GM19238 (cell line): ENCODE measurements at regions not wholly inside any gene's neighbourhood (a gene's known extent, or its start where the extent isn't known, plus 50 kb on each side); places are given as distances from the start of the nearest gene placed in this dataset.

Experiments used
- DNase-seq: peaks from one replicate; pipeline ENCODE4 v3.0.0; 2011; ENCODE audit warnings: low spot score; ENCODE audit not compliant: insufficient read length

DNA sequence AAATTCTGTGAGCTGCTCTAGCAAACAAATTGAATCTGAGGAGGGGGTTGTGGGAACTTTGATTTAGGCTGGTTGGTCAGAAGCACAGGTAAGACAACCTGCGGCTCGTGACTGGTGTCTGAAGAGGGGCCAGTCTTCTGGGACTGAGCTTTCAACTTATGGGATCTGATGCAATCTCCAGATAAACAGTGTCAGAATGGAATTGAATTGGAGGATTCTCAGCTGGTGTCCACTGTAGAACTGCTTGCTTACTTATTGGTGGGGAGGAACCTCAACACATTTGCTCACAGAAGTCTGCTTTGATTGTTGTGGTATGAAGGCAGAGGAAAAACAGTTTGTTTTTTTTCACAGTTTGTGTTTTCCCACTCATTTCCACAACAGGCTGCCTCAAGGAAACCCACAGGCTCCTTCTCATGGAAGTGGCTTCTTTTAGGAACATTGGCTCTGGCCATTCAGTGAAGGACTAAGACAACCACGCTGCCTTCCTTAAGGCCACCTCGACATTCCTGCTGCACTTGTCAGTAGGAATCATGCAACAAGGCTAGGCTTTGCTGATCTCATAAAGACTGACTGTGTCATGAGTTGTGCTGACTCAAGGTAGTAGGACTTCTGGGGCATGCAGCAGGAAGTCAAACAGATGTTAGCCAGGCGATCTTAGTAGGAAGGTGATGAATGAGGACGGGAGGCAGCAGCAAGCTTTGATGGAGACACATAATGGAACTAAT lies 104.7 kb downstream of the TSN start:
- DNase-seq: no peak

DNA sequence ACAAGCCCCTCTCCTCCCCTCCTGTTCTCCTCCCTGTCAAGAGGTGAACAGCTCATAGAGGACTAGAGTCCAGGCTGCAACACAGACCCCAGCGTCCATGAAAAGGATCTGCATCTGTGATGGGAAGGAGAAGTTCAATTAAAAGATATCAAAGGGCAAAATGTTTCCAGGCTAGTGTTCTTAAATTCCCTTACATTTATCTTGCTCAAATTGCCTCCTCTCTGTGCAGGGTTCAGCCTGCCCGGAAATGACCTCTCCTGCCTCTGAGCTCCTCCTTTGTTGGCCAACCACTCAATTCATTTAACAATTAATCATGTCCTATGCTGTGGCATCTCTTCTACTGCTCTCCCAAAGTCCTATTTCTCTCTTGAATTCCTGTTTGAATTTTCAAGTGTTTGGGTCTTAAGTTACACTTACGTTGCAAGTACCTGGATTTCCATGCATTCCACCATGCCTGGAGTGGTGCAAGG lies 105.3 kb downstream of the TSN start:
- no peak for DNase-seq

DNA sequence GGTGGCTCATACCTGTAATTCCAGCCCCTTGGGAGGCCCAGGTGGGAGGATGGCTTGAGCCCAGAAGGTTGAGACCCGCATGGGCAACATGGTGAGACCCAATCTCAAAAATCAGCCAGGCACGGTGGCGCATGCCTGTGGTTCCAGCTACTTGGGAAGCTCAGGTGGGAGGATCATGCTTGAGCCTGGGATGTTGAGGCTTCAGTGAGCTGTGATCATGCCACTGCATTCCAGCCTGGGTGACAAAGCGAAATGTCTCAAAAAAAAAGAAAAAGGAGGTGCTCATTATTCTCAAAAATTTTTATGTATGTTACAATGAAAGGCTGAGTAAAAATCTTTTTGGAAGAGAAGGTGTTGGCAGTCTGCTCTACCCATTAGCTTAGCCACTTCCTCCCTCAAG lies 106.8 kb downstream of the TSN start:
- no peak for DNase-seq

DNA sequence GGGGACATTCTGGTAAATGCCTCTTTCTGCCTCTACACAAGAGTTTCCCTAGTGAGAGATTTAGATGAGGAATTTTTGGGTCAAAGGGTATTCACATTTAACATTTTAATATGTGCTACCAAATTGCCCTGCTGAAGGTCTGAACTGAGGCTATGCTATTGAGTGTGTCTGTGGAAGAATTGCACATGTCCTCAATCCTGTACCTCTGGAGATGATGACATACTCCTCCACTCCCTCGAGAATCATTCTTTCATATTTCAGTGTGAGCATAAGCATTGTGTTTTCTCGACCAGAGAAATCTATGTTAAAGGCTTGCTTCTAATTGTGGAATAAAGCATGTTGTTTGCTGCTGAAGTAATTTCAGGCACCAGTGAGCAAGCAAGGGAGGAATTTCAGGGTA lies 110.5 kb downstream of the TSN start:
- DNase-seq: no peak

DNA sequence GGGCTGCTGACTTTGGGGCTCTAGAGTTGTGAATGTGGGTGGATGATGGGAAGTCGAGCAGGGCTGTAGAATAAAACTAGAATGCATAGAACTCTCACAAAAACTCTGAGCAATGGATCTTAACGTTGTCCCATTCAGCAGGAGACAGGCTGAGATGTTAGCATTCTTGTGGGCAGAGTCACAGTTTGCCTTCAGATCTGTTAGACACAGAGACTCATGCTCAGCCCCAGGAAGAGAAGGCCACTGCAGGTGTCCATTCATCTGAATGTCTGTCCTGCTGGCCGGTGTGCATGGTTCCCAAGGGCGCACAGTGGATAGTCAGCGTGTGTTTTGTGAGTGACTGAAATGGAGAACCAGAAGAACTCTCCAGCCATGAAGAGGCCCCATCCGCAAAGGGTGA lies 111.3 kb downstream of the TSN start:
- no peak for DNase-seq

DNA sequence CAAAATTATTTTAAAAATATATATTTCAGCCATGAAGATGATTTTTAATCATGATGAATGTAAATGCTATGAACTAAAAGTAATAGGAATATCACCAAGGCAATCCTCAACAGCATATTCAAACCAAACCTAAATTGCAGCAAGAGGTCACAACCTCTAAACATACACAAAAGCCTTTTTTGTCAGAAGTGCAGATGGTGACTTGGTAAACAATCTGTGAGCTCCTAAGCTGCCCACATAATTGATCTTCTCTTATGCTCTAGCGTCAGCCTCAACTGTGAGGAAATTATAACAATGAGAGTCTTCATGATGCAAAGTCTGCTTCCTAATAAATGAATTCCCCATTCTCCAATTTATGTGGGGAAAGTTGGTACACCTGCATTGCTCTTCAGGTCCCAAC lies 113.2 kb downstream of the TSN start:
- no peak for DNase-seq

DNA sequence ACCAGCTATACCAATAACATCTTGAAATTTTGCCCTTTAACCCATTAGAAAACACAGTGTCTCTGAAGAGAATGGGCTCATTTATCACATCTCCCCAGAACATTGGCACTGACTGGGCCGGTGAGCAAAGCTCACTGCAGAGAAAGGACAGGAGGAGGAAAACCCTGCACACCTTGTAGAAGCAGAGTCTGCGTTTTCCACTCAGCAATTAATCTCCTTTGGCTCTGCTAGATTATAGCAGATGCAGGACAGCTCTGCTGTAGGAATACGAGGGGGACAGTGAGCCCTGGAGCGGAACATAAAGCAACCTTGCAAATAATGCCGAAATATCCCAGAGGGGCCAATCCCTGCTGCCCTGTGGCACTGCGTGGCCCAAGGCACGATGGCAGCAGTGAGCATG lies 113.9 kb downstream of the TSN start:
- no peak for DNase-seq

DNA sequence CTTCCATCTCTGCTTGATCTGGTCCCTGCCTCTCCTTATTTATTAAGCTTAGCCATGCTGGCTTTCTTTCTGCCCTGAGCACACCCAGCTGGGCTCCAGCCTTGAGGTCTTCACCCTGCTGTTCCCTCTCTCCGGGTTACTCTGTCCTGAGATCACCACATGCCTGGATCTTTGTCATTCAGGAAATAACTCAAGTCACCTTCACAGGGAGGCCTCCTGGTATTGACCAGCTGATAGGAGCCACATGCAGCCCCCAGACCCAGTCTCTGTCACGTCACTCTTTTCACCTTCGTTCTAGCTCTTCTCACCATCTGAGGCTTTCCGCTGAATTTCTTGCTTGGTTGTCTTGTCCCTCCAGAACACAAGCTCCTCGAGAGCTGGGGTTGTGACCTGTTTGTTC lies 114.4 kb downstream of the TSN start:
- no peak for DNase-seq

DNA sequence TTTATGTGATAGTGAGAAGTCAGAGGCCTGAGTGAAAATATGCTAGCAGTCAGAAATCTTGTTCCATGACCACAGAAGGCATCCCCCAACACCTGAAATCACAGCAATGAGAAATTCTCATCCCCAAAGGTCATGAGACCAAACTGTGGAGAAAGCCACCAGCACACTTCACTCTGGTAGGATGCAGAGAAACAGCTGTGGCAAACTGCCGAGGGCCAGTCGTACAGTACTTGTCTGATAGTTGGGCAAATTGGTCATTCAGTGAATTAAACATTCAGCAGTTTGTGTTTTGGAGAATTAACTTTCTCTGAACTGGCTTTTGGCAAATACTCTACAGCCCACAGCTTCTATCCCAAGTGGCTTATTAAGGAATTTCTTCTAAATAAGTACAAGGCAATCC lies 117.2 kb downstream of the TSN start:
- DNase-seq: no peak

DNA sequence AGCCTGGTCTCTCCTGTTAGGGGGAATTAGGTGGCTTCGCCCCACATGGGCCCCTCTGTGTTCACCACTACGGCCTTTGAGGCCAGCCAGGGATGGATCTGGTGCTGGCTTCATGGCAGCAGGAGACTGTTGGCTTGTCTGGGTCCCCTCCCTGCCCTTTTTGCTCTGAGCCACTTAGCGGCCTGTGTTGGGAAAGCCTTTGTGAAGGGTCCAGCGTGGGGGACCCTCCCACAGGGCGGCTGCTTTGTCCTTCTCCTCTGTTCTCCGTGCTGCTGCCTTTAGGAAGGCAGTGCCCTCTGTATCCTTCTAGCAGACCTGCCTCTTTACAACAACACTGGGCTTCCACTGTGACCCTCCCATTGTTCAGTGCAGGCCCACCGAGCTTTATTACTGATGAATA lies 118.4 kb downstream of the TSN start:
- DNase-seq: no peak

DNA sequence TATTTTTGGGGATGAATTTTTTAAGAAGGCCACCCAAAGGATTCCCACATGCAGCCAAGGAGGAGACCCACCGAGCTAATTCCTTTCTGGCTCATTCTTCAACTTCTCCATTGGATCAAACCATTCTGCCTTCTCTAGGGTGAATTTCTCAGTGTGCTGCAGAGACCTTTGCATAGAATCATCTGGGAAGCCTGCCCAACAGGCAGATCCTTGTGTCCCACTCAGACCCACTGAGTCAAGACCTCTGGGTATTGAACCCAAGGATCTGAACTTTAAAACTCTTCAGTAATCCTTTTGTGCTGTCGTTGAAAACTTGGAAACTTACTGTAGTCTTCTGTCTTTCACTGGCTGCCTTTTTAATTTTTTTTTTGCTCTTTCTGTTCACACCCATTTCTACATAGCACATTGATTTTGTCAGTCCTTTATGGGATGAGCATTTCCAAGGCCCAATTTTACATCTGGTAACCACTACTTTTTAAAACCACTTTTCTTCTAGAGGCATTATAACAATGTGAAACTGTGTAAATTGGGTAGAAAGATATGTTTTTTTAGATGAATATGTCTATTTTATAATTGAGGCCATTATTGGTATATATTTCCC lies 120.2 kb downstream of the TSN start:
- DNase-seq: no peak

DNA sequence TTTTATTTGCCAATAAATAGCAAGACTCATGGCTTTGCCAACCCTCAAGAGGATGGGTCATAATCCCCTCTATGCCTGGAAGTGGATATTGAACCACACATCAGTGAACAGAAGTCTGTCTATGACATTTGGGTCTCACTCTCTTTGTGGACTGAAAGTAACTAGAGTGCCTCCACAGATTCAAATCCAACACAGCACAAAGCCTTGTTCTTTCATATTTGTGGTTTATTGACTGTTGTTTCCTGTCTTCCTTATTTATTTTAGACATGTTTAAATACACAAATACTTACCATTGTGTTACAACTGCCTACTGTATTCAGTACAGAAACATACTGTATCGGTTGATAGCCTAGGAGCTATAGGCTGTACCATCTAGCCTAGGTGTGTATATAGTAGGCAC lies 121.9 kb downstream of the TSN start:
- DNase-seq: no peak

DNA sequence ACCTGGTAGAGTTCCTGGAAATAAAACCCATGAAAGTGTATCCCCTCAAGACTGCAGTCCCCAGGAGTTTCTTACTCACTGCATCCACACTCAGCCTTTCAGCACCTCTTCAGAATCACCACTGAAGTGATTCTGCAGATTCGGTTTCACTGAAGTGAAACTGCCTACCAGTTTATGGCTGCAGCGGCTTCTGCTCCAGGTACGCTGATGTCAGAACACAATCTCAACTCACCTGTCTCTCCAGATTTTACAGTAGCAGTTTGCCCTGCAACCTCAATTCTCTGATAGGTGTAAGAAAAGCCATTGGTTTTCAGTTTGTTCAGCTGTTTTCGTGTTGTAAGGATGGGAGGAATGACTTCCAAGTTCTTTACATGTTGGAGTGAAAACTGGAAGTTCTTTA lies 124.8 kb downstream of the TSN start:
- no peak for DNase-seq

DNA sequence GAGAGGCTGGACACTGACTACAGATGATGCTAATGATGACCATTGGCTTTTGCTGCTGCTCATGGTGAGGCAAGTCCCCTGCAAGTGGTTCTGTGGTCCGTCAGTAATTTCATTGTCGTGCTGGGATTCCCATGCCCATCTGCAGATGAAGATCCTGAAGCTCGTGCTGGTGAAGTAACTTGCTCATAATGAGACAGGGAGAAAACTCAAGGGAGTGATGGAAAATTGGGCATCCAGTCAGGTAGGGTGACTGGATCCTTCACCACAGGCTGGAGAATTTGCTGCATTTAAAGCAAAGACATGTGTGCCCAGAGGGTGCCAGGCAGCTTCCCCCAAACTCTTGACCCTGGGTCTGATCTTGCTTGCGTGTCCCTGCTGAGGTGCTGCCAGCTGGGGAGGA lies 125.6 kb downstream of the TSN start:
- no peak for DNase-seq

DNA sequence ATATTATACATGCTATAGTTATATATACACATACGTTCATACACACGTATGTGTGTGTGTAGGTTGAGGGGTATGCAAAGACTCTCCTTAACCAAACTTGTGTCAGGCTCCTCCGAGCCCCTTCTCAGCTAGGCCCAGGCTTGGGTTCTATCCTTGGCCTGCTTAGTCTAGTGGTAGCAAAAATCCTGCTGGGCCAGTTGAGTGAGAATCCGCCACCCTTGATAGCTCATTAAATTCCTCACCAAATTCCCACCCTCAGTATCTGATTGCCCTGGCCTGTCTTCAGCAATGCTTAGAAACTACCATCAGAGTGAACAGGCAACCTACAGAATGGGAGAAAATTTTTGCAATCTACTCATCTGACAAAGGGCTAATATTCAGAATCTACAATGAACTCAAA lies 126.5 kb downstream of the TSN start:
- no peak for DNase-seq

DNA sequence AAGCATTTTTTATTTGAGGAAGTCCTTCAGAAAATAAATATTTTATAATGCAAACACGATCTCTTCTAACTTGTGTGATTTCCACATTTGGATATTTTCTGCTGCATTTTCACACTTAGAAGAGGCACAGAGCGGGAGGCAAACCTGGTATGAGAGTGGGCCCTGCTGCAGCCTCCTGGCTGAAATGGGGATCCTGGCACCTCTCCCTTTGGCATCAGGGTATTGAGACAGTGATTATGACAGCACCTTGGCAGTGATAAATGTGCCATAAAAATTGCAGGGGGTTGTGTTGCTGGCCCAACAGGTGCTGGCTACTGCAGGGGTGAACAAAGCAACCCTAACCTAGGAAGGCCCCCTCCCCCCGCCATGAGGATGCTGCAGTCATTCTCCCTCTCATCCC lies 128.6 kb downstream of the TSN start:
- no peak for DNase-seq

DNA sequence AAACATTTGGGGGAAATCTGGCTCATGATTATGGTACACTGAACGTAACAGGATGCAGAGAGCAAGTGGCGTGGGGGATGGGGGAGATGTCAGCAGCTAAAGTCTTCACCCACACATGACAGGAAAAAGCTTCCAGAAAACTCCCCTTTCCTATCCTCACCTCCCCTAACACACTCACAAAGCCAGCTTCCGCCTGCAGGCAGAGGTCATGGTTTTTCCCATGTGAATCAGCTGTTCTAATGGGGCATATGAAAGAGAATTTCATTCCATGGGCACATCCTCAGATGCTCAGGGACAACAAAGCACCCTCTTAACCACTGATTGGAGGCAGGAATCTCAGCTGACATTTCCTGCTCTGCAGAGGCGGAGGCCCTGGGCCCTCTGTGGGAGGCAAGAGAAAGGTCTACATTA lies 129.1 kb downstream of the TSN start:
- no peak for DNase-seq

DNA sequence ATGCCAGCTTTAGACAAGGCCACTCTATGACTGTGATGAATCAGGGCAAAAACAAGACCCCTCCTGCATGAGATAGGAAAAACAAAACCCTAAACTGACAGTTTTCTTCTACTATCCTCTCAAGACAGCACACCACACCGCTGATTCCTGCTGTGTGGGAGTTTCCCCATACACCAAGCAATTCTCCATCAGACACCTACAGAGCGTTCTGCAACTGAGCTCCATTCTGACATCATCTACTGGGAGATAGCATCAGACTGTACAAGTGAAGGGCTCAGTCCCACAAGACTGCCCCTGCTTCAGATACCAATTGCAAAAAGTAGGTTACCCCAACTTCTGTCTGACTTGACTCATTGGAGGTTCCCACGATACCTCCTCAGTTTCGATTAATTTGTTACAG lies 130.6 kb downstream of the TSN start:
- no peak for DNase-seq

DNA sequence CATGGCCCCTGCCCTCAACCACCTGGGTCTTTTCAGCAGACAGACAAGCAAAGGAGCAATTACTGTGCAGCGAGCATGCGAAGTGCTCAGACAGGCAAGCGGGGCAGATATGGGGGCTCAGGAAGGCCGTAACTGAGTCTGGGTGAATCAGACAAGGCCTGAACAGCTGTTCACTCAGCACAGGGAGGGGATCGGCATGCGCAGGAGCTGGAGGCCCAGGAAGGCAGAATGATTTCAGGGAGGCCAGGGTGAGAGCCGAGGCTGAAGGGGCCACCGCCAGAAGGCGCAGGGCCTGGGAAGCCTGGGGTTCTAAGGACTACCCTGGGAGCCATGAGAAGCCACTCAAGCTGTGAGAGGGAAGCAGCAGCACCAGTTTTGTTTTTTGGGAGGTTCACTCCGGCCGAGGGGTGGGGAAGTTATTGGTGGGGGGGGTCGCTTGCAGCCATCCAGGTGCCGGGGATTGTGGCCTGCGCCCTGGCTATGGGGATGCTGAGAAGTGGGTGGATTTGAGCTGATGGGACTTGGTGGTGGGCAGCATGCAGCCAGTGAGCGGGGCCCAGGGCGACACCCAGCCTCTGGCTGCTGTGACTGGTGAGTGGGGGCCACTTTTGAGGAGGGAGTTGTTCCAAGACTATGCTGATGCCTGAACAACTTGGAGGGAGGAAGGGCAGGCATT lies 132.2 kb downstream of the TSN start:
- no peak for DNase-seq

DNA sequence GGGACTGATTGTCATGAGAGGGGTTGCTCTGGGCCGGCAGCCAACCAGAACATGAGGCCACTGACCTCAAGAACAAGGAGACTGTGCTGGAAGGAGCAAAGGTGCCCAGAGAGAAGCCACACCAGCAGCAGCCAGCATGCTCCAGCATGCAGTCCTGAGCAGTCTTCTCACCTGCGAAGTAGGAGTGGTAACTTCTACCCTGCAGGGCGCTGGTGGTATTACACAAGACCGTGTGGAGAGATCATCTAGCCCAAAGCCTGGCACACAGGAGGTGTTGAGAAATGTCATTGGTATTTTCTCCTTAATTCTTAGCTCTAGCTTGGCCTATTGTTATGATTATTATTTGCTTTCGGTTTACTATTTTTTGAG lies 132.7 kb downstream of the TSN start:
- DNase-seq: no peak

DNA sequence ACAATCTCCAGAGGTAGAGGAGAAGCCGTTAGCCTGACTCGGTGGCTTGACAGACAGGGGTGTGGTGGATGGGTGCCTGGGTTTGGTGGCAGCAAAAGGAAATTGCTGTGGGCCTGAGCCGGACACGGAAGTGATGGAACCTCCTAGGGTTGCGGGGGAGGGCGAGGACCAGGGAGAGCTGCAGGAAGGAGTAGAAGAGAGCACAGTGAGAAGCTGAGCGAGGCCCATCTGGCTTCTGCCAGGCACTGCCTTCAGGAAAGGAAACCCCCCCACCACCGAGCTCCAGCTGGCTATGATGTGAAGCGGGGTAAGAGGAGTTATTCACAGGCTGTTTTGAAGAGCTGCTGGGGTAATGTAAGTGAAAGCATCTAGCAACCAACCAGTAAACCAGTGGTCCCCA lies 134.6 kb downstream of the TSN start:
- no peak for DNase-seq

DNA sequence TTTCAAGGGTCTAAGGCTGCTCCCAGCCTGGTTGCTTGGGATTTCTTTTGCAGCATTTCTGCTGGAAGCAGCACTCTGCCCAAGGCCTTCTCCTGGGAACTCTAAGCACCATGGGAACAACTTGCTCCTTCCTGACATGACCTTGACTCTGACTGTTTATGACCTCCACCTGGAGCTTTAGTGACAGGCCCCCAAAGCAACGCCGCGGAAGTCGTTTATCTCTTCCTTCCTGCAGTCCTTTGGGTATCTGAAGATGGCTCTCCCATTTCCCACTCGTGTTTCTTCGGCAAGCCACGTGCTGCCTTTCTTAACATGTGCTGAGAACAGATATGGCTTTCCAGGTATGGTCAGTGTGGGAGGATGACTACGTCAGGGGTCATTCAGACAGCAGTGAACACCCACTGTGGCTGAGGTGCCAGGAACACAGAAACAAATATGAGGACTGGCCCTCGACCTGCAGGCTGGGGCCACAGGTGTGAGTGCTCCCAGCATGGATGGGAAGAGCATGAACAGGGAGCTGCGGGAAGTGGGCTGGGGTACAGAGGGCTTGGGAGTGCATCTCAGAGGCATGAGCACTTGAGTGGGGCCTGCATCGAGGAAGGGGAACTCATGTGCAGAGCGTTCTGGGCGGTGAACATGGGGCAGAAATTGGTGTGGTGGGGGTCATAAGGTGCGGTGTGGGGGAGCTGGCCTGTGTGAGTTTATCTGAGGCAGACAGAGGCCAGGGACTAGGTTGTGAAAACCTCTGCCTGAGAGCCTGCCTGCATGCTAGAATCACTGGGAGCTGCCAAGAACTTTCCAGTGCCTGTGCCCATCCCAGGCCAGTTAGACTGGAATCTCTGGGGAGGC lies 140.5 kb downstream of the TSN start:
- DNase-seq: no peak
